Stimulated activated CD4-positive, alpha-beta T cell treated with anti-CD3 and anti-CD28 coated beads, TNF-alpha, amount 100 ng/mL, for 1 hour (primary cell): ENCODE measurements at regions not wholly inside any gene's neighbourhood (a gene's known extent, or its start where the extent isn't known, plus 50 kb on each side); places are given as distances from the start of the nearest gene placed in this dataset.

ENCODE experiments used
- DNase-seq, 3 donors: peaks; one replicate each; pipeline ENCODE4 v3.0.0-alpha.2; 2020; ENCODE audit warnings: low read depth in 3 of 3, low spot score in 1 of 3

- DNase-seq = no peak
These were observed 112.7 kb upstream of the TNFAIP3 start for GRCh38 chr6:137754366-137754765.

GRCh38 chr6:137754866-137755265, 112.2 kb upstream of the TNFAIP3 start:
- DNase-seq = no peak

GRCh38 chr6:137755284-137755683, 111.8 kb upstream of the TNFAIP3 start:
- DNase-seq = no peak

GRCh38 chr6:137756788-137757187, 110.3 kb upstream of the TNFAIP3 start:
- DNase-seq = no peak

- no peak for DNase-seq
These were observed 108.4 kb upstream of the TNFAIP3 start for GRCh38 chr6:137758661-137759060.

GRCh38 chr6:137759624-137760023, 107.4 kb upstream of the TNFAIP3 start:
- DNase-seq = no peak

- DNase-seq = no peak
These were observed 106.0 kb upstream of the TNFAIP3 start for GRCh38 chr6:137761072-137761471.

- no peak for DNase-seq
These were observed 105.6 kb upstream of the TNFAIP3 start for GRCh38 chr6:137761487-137761886.

- no peak for DNase-seq
These were observed 104.6 kb upstream of the TNFAIP3 start for GRCh38 chr6:137762168-137763090.

- DNase-seq = no peak
These were observed 103.6 kb upstream of the TNFAIP3 start for GRCh38 chr6:137763436-137763835.

- no peak for DNase-seq
These were observed 103.2 kb upstream of the TNFAIP3 start for GRCh38 chr6:137763886-137764285.

- DNase-seq = no peak
These were observed 102.6 kb upstream of the TNFAIP3 start for GRCh38 chr6:137764464-137764863.

- DNase-seq = no peak
These were observed 102.0 kb upstream of the TNFAIP3 start for GRCh38 chr6:137765059-137765458.

- no peak for DNase-seq
These were observed 100.3 kb upstream of the TNFAIP3 start for GRCh38 chr6:137766596-137767370.

- no peak for DNase-seq
These were observed 99.6 kb upstream of the TNFAIP3 start for GRCh38 chr6:137767465-137767864.

- DNase-seq = no peak
These were observed 99.0 kb upstream of the TNFAIP3 start for GRCh38 chr6:137767911-137768690.

GRCh38 chr6:137768935-137769334, 98.1 kb upstream of the TNFAIP3 start:
- no peak for DNase-seq

GRCh38 chr6:137769797-137770362, 97.2 kb upstream of the TNFAIP3 start:
- DNase-seq = no peak

GRCh38 chr6:137772541-137773250, 94.4 kb upstream of the TNFAIP3 start:
- DNase-seq = no peak

- DNase-seq = no peak
These were observed 91.8 kb upstream of the TNFAIP3 start for GRCh38 chr6:137775227-137775626.
